Adrenal gland (tissue), 5 donors: ENCODE measurements at regions not wholly inside any gene's neighbourhood (a gene's known extent, or its start where the extent isn't known, plus 50 kb on each side); places are given as distances from the start of the nearest gene placed in this dataset.

Experiments used
- POLR2A ChIP-seq, 2 donors: fragments of 450-650 bp; IDR thresholded peaks; one replicate each; pipeline ENCODE4 v1.6.1; 2017; ENCODE audit warnings: antibody characterized with exemption in 2 of 2, mild to moderate bottlenecking in 2 of 2, moderate library complexity in 1 of 2
- TF ChIP-seq, protein P1 (sequence below), 6 experiments: fragments of 450-650 bp in 4 of 6; fragments of 200-600 bp in 2 of 6; sonication (generic) in 1 of 6; IDR thresholded peaks; 1 replicate in 5 of 6; 2 replicates in 1 of 6; pipeline versions ENCODE4 v1.5.1 to v1.8.0; 2016 to 2021; ENCODE audit warnings: antibody characterized with exemption in 6 of 6, mild to moderate bottlenecking in 2 of 6, moderate library complexity in 1 of 6
- donor health status: DM: no; HTN: no; CAD: no.

DNA sequence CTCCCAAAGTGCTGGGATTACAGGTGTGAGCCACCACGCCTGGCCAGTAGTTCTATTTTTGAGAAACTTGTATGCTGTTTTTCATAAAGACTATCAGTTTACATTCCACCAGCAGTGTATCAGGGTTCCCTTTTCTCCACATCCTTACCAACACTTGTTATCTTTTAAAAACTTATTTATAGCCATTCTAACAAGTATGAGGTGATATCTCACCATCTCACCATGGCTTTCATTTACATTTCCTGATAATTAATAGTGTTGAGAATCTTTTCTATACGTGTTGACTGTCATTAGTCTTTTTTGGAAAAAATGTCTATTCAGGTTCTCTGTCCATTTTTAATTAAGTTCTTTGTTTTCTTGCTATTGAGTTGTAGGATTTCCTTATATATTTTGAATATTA is 416.1 kb downstream of the NEBL start:
- TF ChIP-seq, protein P1, sequence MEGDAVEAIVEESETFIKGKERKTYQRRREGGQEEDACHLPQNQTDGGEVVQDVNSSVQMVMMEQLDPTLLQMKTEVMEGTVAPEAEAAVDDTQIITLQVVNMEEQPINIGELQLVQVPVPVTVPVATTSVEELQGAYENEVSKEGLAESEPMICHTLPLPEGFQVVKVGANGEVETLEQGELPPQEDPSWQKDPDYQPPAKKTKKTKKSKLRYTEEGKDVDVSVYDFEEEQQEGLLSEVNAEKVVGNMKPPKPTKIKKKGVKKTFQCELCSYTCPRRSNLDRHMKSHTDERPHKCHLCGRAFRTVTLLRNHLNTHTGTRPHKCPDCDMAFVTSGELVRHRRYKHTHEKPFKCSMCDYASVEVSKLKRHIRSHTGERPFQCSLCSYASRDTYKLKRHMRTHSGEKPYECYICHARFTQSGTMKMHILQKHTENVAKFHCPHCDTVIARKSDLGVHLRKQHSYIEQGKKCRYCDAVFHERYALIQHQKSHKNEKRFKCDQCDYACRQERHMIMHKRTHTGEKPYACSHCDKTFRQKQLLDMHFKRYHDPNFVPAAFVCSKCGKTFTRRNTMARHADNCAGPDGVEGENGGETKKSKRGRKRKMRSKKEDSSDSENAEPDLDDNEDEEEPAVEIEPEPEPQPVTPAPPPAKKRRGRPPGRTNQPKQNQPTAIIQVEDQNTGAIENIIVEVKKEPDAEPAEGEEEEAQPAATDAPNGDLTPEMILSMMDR (IDR thresholded peaks at IDR 0.05) = no peak
- TF ChIP-seq POLR2A (IDR thresholded peaks at IDR 0.05) = no peak
